ENCODE measurements at regions not wholly inside any gene's neighbourhood (a gene's known extent, or its start where the extent isn't known, plus 50 kb on each side); places are given as distances from the start of the nearest gene placed in this dataset.

GRCh38 chr13:32829269-32829668 is 187.0 kb upstream of the KL start:
- peaks cover 8 to 9% of the 10 kb centered on the region in 2 experiments; a peak in 4 of 5 replicates for H3K9me3 Mint-ChIP-seq
- no peak overlapping the region for H3K23ac ChIP-seq (ENCODE audit: insufficient read length, low read depth, low read length)
- H2BK5ac ChIP-seq (ENCODE audit: insufficient read length, low read length) = no peak overlapping the region
- H3K27ac Mint-ChIP-seq = no peak overlapping the region
- H3T11ph ChIP-seq (ENCODE audit: low read length) = no peak overlapping the region
- H3K79me2 ChIP-seq (ENCODE audit: insufficient read depth, low read length) = no peaks in the 10 kb centered on the region
- TF ChIP-seq CTCF (conservative IDR thresholded peaks at IDR 0.05) = no peak
- H3K9ac ChIP-seq (ENCODE audit: extremely low read depth, insufficient read length, low read length) = no peak overlapping the region
- H3K27me3 ChIP-seq (ENCODE audit: insufficient read depth, low read length) = no peaks in the 10 kb centered on the region
- peaks cover 24% of the 10 kb centered on the region in 2 experiments for H3K4me1 Mint-ChIP-seq
- no peak overlapping the region for H2BK20ac ChIP-seq (ENCODE audit: low read depth, low read length, poor library complexity, severe bottlenecking)
- H4K91ac ChIP-seq (ENCODE audit: insufficient read length, low read depth, low read length) = no peak overlapping the region
- H4K5ac ChIP-seq (ENCODE audit: insufficient read length, low read depth, low read length) = no peak overlapping the region
- no peaks in the 10 kb centered on the region for H3K27me3 Mint-ChIP-seq (ENCODE audit: low read depth)
- no peak for DNase-seq
- no peaks in the 10 kb centered on the region for H3K9me3 ChIP-seq (ENCODE audit: control insufficient read depth, low read depth, low read length)
- H2BK15ac ChIP-seq (ENCODE audit: low read depth, low read length) = no peak overlapping the region
- no peak overlapping the region for H2BK120ac ChIP-seq (ENCODE audit: low read depth, low read length, poor library complexity, severe bottlenecking)
- peaks cover 0 to 7% (median 2%) of the 10 kb centered on the region in 3 experiments; a peak in 3 of 7 replicates for H3K36me3 Mint-ChIP-seq (ENCODE audit: insufficient read depth in 1 of 3, low read depth in 3 of 3)
- H2AFZ ChIP-seq (ENCODE audit: low read length) = no peak overlapping the region
- no peak overlapping the region for H3K14ac ChIP-seq (ENCODE audit: insufficient read depth, low read length)
- H3K18ac ChIP-seq (ENCODE audit: insufficient read length, low read depth, low read length) = no peak overlapping the region
- H2BK12ac ChIP-seq (ENCODE audit: insufficient read length, low read depth, low read length) = no peak overlapping the region
- no peak overlapping the region for H3K4me2 ChIP-seq (ENCODE audit: insufficient read depth, insufficient read length, low read length)
- no peak overlapping the region for H3K56ac ChIP-seq (ENCODE audit: insufficient read length, low read depth, low read length)
- WGBS (ENCODE audit: extremely low coverage, insufficient read length, low lambda C conversion rate) = no CpG with 5 or more reads among the region's 6 CpGs
- no peak overlapping the region for H3K4me3 Mint-ChIP-seq
- no peaks in the 10 kb centered on the region for H3K23me2 ChIP-seq (ENCODE audit: insufficient read length, low read depth, low read length, poor library complexity, severe bottlenecking)
- no peak overlapping the region for H2AK5ac ChIP-seq (ENCODE audit: insufficient read length, low read length)
- no peak overlapping the region for H4K8ac ChIP-seq (replicated peaks; ENCODE audit: insufficient read length, low read depth, low read length)
- H3K4ac ChIP-seq (ENCODE audit: low read depth, low read length) = no peak overlapping the region
- H3K27ac ChIP-seq (ENCODE audit: insufficient read length, low read depth, low read length) = no peak overlapping the region
- H3K79me1 ChIP-seq (ENCODE audit: insufficient read depth, low read depth, low read length, poor library complexity, severe bottlenecking) = no peaks in the 10 kb centered on the region
- H3K4me1 ChIP-seq (ENCODE audit: insufficient read depth, low read length) = peaks cover 2% of the 10 kb centered on the region; the same call in 1 of the 2 replicates
- no peaks in the 10 kb centered on the region for H4K20me1 ChIP-seq (ENCODE audit: control insufficient read depth, insufficient read depth, insufficient read length)

All from H9 (cell line).